Activated CD4-positive, alpha-beta T cell treated with anti-CD3 and anti-CD28 coated beads, Interleukin-2, amount 10 ng/mL, durations not matched to agents 7 days and 5 days (primary cell): ENCODE measurements at regions not wholly inside any gene's neighbourhood (a gene's known extent, or its start where the extent isn't known, plus 50 kb on each side); places are given as distances from the start of the nearest gene placed in this dataset.

ENCODE experiments used
- CTCF ChIA-PET: fragments of 350-600 bp; sonication (Branson Sonifier 250); formaldehyde crosslinking; loops from one replicate; lab custom pipeline; 2021; ENCODE audit warnings: antibody characterized with exemption; lab: Charles Lee
- POLR2A ChIA-PET: fragments of 350-600 bp; sonication (Branson Sonifier 250); formaldehyde crosslinking; loops from one replicate; lab custom pipeline; 2021; ENCODE audit warnings: antibody characterized with exemption; lab: Charles Lee
- DNase-seq: peaks from one replicate; pipeline ENCODE4 v3.0.0-alpha.2; 2020
- H3K27ac Mint-ChIP-seq: one replicate; pipeline ENCODE4 v1.8.0; 2021; ENCODE audit warnings: mild to moderate bottlenecking, moderate library complexity, mixed read lengths
- H3K27me3 Mint-ChIP-seq: one replicate; pipeline ENCODE4 v1.8.0; 2021; ENCODE audit warnings: mixed read lengths
- H3K36me3 Mint-ChIP-seq: one replicate; pipeline ENCODE4 v1.8.0; 2021; ENCODE audit warnings: low read depth, mixed read lengths
- H3K4me1 Mint-ChIP-seq: one replicate; pipeline ENCODE4 v1.8.0; 2021; ENCODE audit warnings: mixed read lengths
- H3K4me3 Mint-ChIP-seq: one replicate; pipeline ENCODE4 v1.8.0; 2021; ENCODE audit warnings: mild to moderate bottlenecking, moderate library complexity, mixed read lengths
- H3K9me3 Mint-ChIP-seq: one replicate; pipeline ENCODE4 v1.8.0; 2021; ENCODE audit warnings: mixed read lengths

- Mint-ChIP-seq H3K4me3 (no peak overlapping the region), H3K9me3 (peaks cover 9% of the 10 kb centered on the region), H3K27me3 (peaks cover 9% of the 10 kb centered on the region), H3K27ac (no peak overlapping the region), H3K36me3 (no peaks in the 10 kb centered on the region), H3K4me1 (peaks cover 12% of the 10 kb centered on the region)
- ChIA-PET POLR2A (no interaction called here), CTCF (interaction anchor here (1.1 kb wide), 1 partner anchor 12 kb away, joined by 3 read pairs; no protein-coding TSS in a partner anchor)
- DNase-seq = no peak
Observed at GRCh38 chr1:59128239-59128736, 168.6 kb upstream of the FGGY start.

GRCh38 chr1:59128784-59129227 lies 168.1 kb upstream of the FGGY start:
- ChIA-PET CTCF (no interaction called here), POLR2A (no interaction called here)
- peaks cover 7% of the 10 kb centered on the region for H3K9me3 Mint-ChIP-seq
- DNase-seq = no peak
- no peaks in the 10 kb centered on the region for H3K36me3 Mint-ChIP-seq
- no peak overlapping the region for H3K27ac Mint-ChIP-seq
- no peak overlapping the region for H3K4me3 Mint-ChIP-seq
- H3K27me3 Mint-ChIP-seq = peaks cover 13% of the 10 kb centered on the region
- peaks cover 12% of the 10 kb centered on the region for H3K4me1 Mint-ChIP-seq

GRCh38 chr1:59132295-59132694 lies 164.6 kb upstream of the FGGY start:
- H3K27ac Mint-ChIP-seq = no peak overlapping the region
- H3K9me3 Mint-ChIP-seq = peaks cover 5% of the 10 kb centered on the region
- peaks cover 12% of the 10 kb centered on the region for H3K27me3 Mint-ChIP-seq
- H3K4me1 Mint-ChIP-seq = no peaks in the 10 kb centered on the region
- H3K36me3 Mint-ChIP-seq = no peaks in the 10 kb centered on the region
- CTCF ChIA-PET = interaction anchor here (0.6 to 1.1 kb wide), 2 partner anchors 112 to 377 kb away, joined by 3 read pairs; no protein-coding TSS in a partner anchor
- DNase-seq = no peak
- POLR2A ChIA-PET = no interaction called here
- H3K4me3 Mint-ChIP-seq = no peak overlapping the region

GRCh38 chr1:59133997-59134396 lies 162.9 kb upstream of the FGGY start:
- CTCF ChIA-PET = no interaction called here
- Mint-ChIP-seq H3K4me1 (peaks cover 4% of the 10 kb centered on the region), H3K27me3 (peaks cover 9% of the 10 kb centered on the region), H3K9me3 (peaks cover 5% of the 10 kb centered on the region), H3K27ac (no peak overlapping the region), H3K4me3 (no peak overlapping the region), H3K36me3 (no peaks in the 10 kb centered on the region)
- DNase-seq = no peak
- POLR2A ChIA-PET = no interaction called here

- H3K36me3 Mint-ChIP-seq = no peaks in the 10 kb centered on the region
- no peak for DNase-seq
Observed at GRCh38 chr1:59135761-59136255, 161.1 kb upstream of the FGGY start.

GRCh38 chr1:59136541-59137275 lies 160.2 kb upstream of the FGGY start:
- peaks cover 4% of the 10 kb centered on the region for H3K4me1 Mint-ChIP-seq
- ChIA-PET POLR2A (no interaction called here), CTCF (interaction anchor here (0.6 kb wide), 1 partner anchor 42 kb away, joined by 3 read pairs; no protein-coding TSS in a partner anchor)
- H3K9me3 Mint-ChIP-seq = peaks cover 5% of the 10 kb centered on the region
- no peaks in the 10 kb centered on the region for H3K36me3 Mint-ChIP-seq
- DNase-seq = no peak
- peaks cover 9% of the 10 kb centered on the region for H3K27me3 Mint-ChIP-seq
- no peak overlapping the region for H3K4me3 Mint-ChIP-seq
- no peak overlapping the region for H3K27ac Mint-ChIP-seq

More at GRCh38 chr1:59135761-59136255, 161.1 kb upstream of the FGGY start:
- H3K27ac Mint-ChIP-seq = no peak overlapping the region
- peaks cover 9% of the 10 kb centered on the region for H3K27me3 Mint-ChIP-seq
- POLR2A ChIA-PET = no interaction called here
- peaks cover 4% of the 10 kb centered on the region for H3K4me1 Mint-ChIP-seq
- H3K4me3 Mint-ChIP-seq = no peak overlapping the region
- CTCF ChIA-PET = no interaction called here
- H3K9me3 Mint-ChIP-seq = peaks cover 5% of the 10 kb centered on the region

- CTCF ChIA-PET = interaction anchor here (0.6 kb wide), 1 partner anchor 41 kb away, joined by 3 read pairs; no protein-coding TSS in a partner anchor
- no peak for DNase-seq
- Mint-ChIP-seq H3K36me3 (no peaks in the 10 kb centered on the region), H3K4me3 (no peak overlapping the region), H3K4me1 (peaks cover 5% of the 10 kb centered on the region), H3K27me3 (peaks cover 6% of the 10 kb centered on the region), H3K9me3 (peaks cover 5% of the 10 kb centered on the region), H3K27ac (no peak overlapping the region)
- POLR2A ChIA-PET = no interaction called here
Observed at GRCh38 chr1:59137276-59137615, 159.6 kb upstream of the FGGY start.

- ChIA-PET CTCF (interaction anchor here (1.3 kb wide), 1 partner anchor 12 kb away, joined by 3 read pairs; no protein-coding TSS in a partner anchor), POLR2A (interaction anchor here (0.6 kb wide), 1 partner anchor 375 kb away, joined by 3 read pairs; no protein-coding TSS in a partner anchor)
- Mint-ChIP-seq H3K27me3 (peaks cover 6% of the 10 kb centered on the region), H3K4me1 (peaks cover 12% of the 10 kb centered on the region), H3K27ac (no peak overlapping the region), H3K36me3 (no peaks in the 10 kb centered on the region), H3K4me3 (no peak overlapping the region), H3K9me3 (peaks cover 5% of the 10 kb centered on the region)
- no peak for DNase-seq
Observed at GRCh38 chr1:59137968-59138367, 158.9 kb upstream of the FGGY start.

GRCh38 chr1:59138402-59138801 lies 158.5 kb upstream of the FGGY start:
- Mint-ChIP-seq H3K27ac (no peak overlapping the region), H3K36me3 (no peaks in the 10 kb centered on the region), H3K9me3 (peaks cover 5% of the 10 kb centered on the region), H3K4me3 (no peak overlapping the region), H3K4me1 (peaks cover 15% of the 10 kb centered on the region), H3K27me3 (peaks cover 4% of the 10 kb centered on the region)
- DNase-seq = no peak
- CTCF ChIA-PET = interaction anchor here (1.3 kb wide), 1 partner anchor 12 kb away, joined by 3 read pairs; no protein-coding TSS in a partner anchor
- POLR2A ChIA-PET = interaction anchor here (0.6 kb wide), 1 partner anchor 375 kb away, joined by 3 read pairs; no protein-coding TSS in a partner anchor

GRCh38 chr1:59139396-59139795 lies 157.5 kb upstream of the FGGY start:
- Mint-ChIP-seq H3K36me3 (no peaks in the 10 kb centered on the region), H3K27ac (no peak overlapping the region), H3K27me3 (no peaks in the 10 kb centered on the region), H3K4me3 (no peak overlapping the region), H3K4me1 (peaks cover 15% of the 10 kb centered on the region), H3K9me3 (no peaks in the 10 kb centered on the region)
- POLR2A ChIA-PET = no interaction called here
- DNase-seq = no peak
- CTCF ChIA-PET = no interaction called here

- H3K4me3 Mint-ChIP-seq = no peak overlapping the region
- H3K9me3 Mint-ChIP-seq = no peaks in the 10 kb centered on the region
- peaks cover 19% of the 10 kb centered on the region for H3K4me1 Mint-ChIP-seq
- H3K36me3 Mint-ChIP-seq = no peaks in the 10 kb centered on the region
- CTCF ChIA-PET = no interaction called here
- no peaks in the 10 kb centered on the region for H3K27me3 Mint-ChIP-seq
- no peak for DNase-seq
- POLR2A ChIA-PET = no interaction called here
- H3K27ac Mint-ChIP-seq = no peak overlapping the region
Observed at GRCh38 chr1:59141267-59141863, 155.5 kb upstream of the FGGY start.

- no peaks in the 10 kb centered on the region for H3K9me3 Mint-ChIP-seq
- no peaks in the 10 kb centered on the region for H3K27me3 Mint-ChIP-seq
- no peak overlapping the region for H3K27ac Mint-ChIP-seq
- no peak for DNase-seq
- no peak overlapping the region for H3K4me3 Mint-ChIP-seq
- ChIA-PET CTCF (interaction anchor here (0.7 to 1.3 kb wide), 2 partner anchors 9 to 17 kb away, joined by 3 to 5 read pairs; no protein-coding TSS in a partner anchor), POLR2A (no interaction called here)
- H3K4me1 Mint-ChIP-seq = peaks cover 25% of the 10 kb centered on the region
- no peaks in the 10 kb centered on the region for H3K36me3 Mint-ChIP-seq
Observed at GRCh38 chr1:59142311-59143132, 154.4 kb upstream of the FGGY start.
